ENCODE measurements at regions not wholly inside any gene's neighbourhood (a gene's known extent, or its start where the extent isn't known, plus 50 kb on each side); places are given as distances from the start of the nearest gene placed in this dataset.

- TF ChIP-seq CTCF (IDR thresholded peaks at IDR 0.05 in 2 of 3, conservative IDR thresholded peaks at IDR 0.05 in 1 of 3; ENCODE audit: insufficient read depth in 2 of 3, low read depth in 1 of 3, low read length in 3 of 3): no peak
- TF ChIP-seq CREB1 (IDR thresholded peaks at IDR 0.05): no peak
- no peak for TF ChIP-seq CREB1 (CRISPR knock-in tag; IDR thresholded peaks at IDR 0.05)
- TF ChIP-seq PCBP2 (IDR thresholded peaks at IDR 0.05; ENCODE audit: low read depth, low read length, poor library complexity, severe bottlenecking): no peak
- TF ChIP-seq POU5F1 (IDR thresholded peaks at IDR 0.05; ENCODE audit: borderline replicate concordance, low read depth, low read length, partially characterized antibody): no peak
- TF ChIP-seq E2F4 (CRISPR knock-in tag; IDR thresholded peaks at IDR 0.05; ENCODE audit: low read depth): no peak
These were observed 138.1 kb downstream of the LIG4 start for GRCh38 chr13:108077284-108077683.

Data from K562 (cell line).